HG03460 (cell line): ENCODE measurements at regions not wholly inside any gene's neighbourhood (a gene's known extent, or its start where the extent isn't known, plus 50 kb on each side); places are given as distances from the start of the nearest gene placed in this dataset.

Experiments used
- ATAC-seq: cut with Tn5 transposase; IDR thresholded peaks from one replicate; pipeline ENCODE4 v1.9.1; 2021; ENCODE audit not compliant: unreplicated experiment

DNA sequence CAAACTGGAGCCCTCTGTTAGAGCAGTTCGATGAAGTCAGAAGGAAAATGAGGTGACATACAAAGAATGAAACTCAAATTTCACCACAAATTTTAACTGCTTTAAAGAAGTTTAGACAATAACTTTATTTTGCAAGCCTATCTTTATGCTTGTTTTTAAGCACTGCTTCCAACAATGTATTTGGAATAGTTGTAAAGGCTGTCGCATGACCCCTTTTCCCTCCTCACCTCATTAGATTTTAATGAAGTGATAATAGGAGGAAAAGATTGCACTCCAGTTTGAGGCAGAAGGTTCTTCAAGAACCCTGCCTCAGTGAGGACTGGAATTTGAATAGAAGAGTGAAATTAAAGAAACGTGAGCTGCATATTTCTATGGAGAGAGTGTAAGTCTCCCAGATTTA lies 386.1 kb upstream of the NR3C2 start:
- ATAC-seq = no peak

DNA sequence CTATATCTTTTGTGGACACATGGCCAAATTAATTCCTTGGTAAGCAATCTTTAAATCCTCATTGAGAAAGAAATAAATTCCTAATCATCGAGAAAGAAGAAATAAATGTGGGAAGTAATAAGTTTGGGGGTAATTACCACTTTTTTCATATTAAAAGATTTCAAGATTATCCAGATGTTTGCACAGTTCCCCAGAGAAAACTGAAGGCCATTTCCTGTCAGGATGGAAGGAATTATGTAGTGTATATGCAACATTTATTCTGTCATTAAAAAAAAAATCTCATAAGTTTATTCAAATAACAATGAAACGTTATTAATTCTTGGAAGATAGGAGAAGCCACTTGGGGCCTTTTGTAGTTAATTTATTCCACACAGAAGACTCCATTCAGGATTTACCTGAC lies 385.6 kb upstream of the NR3C2 start:
- ATAC-seq = no peak

DNA sequence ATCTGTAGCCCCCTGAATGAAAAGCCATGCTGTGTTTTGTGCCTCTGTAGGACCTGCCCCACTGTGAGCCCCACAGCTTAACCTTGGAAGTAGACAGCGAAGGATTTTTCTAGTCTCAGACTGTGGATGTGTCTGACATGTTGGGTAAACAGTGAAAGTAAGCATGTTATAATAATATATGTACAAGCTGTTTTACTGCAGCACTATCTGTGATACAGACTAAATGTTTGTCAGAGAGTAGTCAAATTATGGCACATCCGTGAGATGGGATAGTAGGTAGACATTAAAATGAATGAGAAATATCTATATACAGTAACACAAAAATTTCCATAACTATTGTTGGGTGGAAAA lies 381.2 kb upstream of the NR3C2 start:
- no peak for ATAC-seq

DNA sequence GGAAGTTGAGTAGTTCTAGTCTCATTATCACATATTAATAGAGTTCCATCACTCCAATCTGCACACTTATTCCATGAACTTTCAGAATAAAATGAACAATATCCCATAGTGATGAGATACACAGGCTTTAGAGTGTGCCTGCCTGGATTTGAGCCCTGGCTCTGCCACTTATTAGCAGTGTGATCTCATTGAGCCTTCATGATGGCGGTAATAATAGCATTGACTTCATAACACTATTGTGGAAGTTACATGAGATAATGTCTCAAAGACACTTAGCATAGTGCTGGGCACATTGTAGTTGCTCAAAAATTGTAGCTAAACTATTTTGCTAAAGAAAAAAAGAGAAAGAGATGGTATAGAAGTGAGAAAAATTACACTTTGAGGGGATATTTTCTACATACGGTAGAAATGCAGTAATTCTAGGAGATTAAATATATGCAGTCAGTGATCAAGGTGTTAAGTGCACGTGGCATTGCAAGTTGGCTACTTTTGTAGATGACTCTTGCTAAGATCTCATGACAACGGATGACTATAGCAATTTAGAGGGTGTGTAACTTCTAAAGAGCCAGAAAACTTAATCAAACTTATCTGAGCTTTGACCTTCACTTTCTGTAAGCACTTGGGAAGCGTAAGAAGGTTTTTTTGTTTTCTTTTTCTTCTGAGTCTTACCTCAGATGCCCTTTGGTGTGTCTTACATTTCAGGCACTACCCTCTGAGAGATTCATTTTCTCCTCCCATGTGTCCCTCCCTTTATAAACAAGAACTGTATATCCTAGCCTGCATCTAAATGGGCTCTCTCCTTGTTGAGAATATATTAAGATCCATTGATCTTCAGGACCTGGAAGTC lies 380.6 kb upstream of the NR3C2 start:
- ATAC-seq = no peak

DNA sequence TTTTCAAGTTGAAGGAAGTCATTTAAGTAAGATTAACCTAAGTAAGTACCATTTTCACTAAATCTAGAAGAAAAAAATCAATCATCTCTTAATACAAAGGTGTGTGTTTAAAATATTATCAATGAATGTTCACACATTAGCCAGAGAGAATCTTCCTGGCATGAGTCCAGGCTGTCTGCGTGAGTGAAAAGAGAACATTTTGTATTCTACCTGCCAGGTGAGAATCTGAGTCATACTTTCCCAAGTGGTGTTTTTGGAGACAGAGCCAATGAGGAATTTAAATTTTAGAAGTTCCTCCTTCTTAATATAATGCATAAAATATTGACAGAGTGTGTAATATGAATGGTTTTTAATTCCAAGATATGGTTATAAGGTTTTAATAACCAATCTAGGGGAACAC lies 371.8 kb upstream of the NR3C2 start:
- no peak for ATAC-seq

DNA sequence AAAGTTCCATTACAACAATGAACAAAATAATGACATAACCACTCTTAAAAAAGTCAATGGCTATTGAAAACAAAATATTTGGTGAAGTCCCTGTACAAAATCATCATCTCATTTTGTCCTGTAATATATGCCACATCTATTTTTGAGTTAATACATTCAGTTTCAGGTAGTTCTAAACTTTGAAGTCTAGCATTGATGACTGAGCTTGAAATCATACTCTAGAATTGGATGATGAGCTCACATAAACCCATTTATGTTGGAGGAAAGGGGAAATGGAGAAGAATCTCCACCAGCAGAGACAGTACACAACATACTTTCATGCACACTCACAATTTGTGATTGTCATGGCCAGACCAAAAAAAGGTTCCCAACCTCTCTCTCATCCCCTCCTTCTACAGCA lies 371.1 kb upstream of the NR3C2 start:
- no peak for ATAC-seq

DNA sequence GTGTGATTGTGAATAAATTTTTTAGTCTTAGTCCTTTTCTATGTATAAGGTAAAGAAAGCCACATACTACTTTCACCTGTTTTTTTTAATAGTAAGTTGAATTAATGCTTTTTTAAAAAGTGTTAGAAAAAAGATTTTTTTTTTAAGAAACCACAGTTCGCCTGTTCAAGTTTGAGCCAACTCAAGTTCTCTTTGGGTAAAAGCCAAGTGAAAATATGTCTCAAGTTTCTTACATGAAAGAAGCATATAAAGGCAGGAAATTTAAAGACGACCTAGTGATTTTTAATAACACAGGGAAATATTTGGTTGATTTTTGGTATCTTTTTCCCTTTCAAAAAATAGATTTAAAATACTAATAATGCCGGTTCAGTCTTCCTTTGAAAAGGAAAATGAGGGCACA lies 369.9 kb upstream of the NR3C2 start:
- no peak for ATAC-seq

DNA sequence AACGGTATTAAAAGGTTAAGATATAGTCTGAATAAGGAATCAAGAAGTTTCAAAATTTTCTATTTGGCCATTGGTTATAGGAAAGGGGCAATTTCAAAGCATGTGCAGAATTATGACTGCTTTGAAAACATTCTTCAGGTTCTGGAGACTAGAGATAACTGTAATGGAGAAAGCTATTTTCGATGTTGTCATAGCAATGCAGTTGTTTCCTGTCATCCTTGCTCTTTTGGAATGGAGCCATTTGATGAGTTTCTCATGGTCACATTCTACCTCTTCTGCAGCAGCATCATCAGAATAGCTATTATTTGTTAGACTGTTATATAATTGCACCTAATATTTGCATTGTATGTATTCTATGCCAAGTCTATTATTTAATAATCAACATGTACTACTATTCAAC lies 368.2 kb upstream of the NR3C2 start:
- ATAC-seq = no peak

DNA sequence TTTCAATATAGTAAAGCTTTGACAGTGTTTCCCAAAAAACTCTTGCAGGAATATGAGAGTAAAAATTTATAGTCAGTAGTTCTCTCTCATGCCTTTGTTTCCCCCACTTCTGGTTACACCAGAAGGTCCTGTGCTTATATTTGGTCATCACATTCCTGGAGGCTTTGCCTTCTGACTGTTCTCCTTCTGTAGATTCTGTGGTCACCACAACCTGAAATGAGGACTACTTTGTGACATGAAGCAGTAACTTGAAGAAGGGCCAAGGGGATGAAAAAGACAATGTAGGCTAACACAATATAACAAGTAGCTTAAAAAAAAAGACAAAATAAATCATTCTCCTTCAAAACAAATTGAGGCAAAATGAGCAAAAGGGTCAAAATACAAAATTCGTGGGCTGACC lies 366.2 kb upstream of the NR3C2 start:
- no peak for ATAC-seq

DNA sequence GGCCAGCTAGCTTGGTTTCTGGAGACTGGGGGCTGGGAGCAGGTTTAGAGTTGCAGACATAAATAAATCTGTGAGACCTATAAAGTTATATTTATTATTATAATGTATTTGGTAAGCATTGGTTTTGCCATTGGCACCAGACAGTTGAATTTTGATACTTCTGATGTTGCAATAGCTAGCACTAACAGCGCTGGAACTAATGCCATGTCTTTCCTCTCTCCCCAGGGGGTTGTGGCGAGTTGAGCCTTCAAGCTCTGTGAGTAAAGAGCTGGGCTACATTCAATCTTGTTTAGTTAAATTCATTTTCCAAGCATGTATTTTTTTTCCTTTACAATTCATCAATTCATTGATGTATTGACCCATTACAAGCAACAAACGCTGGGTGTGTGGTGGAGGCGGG lies 358.7 kb upstream of the NR3C2 start:
- no peak for ATAC-seq

DNA sequence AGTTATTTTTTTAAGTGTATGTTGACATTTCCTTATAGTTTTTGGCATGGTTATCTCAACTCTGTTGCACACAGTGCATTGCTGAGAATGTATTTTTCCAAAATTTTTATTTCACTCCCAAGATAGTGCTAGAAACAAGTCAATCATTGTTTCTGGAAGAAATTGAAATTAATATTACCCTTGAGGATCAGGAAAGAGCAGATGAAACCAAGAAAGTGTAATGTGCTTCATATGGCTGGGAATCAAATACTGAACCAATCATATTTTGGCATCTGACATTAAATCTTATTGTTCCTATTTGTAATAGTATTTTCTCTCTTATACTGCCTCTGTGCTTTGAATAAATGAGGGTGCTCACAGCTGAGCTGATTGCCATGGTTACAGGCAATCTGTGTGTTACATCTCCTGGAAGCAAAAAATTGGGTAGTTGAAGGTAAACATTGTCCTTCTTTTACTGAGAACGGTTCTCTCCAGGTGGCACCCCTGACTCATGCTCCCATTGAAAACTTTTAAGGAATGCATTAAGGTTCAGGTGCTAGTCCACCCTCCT lies 358.2 kb upstream of the NR3C2 start:
- no peak for ATAC-seq

DNA sequence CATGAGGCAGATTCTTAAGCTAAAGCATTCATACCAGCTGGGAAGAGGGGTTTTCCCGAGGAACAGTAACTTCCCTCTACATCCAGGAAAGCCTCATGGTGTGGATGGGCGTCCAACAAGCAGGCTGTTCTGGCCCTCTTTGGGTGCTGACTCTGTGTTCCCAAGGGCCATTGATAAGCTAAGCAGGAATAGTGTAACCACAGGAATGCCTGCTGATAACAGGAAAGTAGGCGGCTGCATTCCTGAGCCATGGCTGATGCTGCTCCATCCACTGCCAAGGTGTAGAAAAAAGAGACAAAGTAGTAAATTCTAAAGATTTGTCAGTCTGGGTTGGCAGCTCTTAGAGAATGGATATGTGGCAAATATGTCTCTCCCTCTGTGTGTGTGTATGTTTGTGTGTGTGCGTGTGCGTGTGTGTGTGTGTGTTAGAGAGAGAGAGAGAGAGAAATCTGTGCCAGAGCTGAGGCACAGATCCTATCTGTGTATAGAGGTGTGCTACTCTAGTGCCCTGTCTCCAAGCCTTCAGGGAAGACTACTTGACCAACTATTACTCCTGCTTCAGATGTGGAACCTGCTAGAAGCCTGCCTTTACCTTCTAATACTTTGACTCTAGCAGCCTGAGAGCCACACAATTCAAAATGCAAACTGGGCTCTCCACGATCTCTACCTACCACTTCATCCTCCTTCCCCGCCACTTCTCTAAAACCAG lies 353.1 kb upstream of the NR3C2 start:
- no peak for ATAC-seq

DNA sequence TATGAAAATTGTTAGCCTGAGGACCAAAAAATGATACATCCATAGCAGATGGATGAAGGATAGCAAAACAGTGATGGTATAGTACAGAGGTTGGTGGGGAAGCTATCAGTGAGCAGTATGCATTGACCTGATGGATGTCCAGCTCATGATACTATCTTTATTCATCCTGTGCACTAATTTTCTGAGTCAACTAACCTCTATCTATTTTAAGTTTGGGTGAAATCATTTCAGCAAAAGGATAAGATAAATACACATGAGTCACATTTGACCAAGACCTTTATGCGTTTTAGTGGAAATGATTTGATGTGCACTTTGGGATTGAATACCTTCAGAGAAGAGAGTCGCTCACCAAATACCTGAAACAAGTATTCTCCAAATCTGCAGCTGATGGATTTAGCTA lies 351.0 kb upstream of the NR3C2 start:
- ATAC-seq = no peak

DNA sequence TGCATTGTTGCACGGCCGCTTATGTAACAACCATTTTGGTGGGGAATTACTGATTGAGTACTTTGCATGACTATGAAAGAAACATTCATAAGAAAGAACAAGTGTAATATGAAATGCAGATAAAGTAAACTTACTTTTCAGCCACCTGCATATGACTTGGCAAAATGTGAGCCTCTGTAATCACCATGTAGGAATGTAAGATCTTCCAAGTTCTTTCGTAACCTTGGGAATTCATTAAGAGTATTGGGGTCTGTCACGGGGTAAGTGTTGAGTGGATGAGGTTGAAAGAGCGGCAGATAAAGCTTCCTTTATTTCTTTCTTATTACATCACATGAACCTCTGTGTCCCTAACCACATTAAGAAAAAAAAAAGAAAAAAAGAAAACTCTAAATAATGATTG lies 348.5 kb upstream of the NR3C2 start:
- ATAC-seq = no peak

DNA sequence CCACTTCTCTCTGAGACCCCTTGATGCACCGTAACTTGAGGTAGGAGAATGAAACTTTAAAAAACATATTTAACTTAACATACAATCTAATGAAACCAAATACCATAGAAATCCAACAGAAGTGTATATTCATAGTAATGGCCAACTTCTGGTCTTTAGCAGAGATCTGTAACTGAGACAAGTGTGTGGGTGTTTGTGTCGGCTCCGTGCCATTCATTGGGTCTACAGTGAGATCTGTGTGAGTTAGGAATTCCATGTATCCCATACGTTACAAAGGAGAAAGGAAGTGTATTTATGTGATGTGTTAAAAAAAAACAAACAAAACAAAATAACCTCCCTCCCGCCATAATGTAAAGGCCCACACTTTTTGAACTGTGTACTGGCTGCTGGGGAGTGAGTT lies 348.0 kb upstream of the NR3C2 start:
- no peak for ATAC-seq

DNA sequence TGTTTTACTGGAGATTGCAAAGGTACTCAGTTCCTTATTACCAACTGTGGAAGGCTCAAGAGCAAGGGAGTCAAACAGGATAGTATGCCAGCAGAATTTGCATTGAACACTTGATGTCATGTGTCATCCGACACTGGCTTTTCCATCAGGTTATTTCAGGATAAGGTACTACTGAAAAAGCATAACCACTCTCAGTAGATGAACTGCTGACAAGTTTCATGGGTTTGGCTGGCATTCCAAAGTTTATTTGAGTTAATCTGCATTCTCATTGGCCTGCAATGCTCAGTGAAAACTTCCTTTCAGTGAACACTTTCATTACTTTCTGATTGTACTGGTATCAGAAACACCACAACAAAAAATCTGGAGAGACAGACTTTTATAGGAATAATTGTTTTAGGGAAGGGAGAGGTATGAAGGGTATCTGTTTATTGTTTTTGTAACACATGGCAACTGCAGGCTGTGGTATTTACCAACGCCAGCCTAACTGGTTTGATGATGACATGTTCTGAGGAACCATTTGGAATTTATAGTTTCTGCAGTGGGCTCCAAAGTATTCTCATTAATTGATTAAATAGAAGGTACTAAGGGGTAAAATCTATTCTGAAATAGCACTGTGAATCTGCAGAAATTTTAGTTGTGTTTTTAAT lies 345.7 kb upstream of the NR3C2 start:
- ATAC-seq = no peak

DNA sequence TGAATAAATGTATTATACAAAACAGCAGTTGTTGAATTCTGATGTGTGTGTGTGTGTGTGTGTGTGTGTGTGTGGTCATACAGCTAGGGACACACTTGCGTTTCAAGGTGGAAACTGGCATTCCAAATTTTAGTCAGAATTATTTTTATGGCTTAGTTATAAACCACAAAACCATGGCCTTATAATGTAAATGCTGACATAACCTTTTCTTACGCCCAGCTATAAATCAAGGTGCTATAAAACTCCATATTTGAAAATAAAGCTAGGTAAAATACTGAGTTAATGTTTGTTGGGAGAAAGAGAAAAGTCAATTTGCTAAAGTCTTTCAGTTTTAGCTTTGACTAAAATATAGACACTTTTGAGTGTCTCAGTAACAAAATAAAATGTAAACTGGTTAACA lies 345.1 kb upstream of the NR3C2 start:
- ATAC-seq = no peak

DNA sequence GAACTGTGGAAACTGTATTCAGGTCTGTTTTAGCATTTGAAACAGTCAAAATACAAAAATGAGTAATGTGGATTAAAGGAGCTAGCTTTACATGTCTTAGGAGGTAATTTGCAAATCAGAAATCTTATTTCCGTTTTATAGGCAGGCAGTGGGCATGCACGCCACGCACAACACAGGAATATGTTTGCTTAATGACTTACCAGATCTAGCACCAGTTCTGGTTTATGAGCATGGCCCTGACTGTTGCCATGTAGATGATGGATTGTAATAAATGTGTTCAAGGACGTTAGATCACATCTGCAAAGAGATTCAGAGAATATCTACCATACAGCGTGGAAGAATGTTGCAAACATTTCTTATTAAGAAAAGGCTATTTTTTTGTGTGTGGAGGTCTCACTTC lies 344.5 kb upstream of the NR3C2 start:
- no peak for ATAC-seq

DNA sequence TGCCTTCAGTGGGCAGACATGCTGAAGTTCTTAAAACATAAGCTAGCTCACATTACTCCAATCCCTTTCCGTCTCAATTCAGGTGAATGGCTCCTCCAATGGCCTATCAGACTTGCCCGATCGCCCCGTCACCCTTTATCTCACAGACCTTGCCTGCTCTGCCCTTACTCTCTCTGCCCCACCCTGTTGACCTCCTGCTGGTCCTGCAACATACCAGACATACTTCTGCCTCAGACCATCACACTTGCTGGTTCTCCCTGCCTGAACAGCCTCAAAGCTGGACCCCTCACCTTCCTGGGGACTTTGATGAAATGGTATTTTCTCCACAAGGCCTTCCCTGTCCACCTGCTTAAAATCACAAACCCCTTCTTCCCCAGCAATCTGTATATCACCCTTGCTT lies 340.1 kb upstream of the NR3C2 start:
- no peak for ATAC-seq

DNA sequence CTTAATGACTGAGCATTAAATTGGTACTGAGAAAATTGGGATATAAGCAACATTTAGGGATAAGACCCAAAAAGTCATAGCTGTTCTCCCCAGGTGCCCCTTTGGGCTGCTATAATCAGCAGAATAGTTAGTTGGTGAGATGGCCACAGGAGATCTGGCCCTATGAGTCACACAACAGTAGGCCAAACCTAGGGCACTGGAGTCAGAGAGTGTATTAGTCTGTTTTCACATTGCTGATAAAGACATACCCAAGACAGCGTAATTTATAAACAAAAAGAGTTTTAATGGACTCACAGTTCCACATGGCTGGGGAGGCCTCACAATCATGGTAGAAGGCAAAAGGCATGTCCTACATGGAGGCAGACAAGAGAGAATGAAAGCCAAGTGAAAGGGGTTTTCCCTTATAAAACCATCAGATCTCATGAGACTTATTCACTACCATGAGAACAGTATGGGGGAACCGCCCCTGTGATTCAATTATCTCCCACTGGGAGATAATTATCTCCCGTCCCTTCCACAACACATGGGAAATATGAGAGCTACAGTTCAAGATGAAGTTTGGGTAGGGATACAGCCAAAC lies 338.3 kb upstream of the NR3C2 start:
- ATAC-seq = no peak

DNA sequence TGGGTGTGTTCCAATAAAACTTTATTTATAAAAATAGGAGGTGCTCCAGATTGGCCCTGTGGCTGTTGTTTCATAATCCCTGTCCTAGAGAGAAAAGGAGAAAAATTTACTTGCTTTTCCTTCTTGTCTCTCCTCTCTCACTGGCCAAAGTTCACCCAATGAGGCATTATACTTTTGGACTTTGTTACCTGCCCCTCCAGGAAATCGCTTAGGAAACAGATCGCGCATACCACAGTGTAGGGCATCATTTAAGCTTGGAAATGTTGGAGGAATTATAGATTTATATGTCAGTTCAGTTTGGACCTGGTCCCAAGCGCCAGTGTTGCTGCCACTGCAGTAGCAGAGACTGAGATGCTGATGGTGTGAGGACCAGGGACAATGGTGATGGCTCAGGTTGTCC lies 337.6 kb upstream of the NR3C2 start:
- no peak for ATAC-seq
